Transverse colon (tissue), 4 donors: ENCODE measurements at regions not wholly inside any gene's neighbourhood (a gene's known extent, or its start where the extent isn't known, plus 50 kb on each side); places are given as distances from the start of the nearest gene placed in this dataset.

ENCODE experiments used
- DNase-seq: peaks from one replicate; pipeline ENCODE4 v3.0.0-alpha.2; 2019
- H3K27ac ChIP-seq, 4 donors: fragments of 200-600 bp; sonication (generic); 2 replicates each; pipeline ENCODE4 v1.5.1; 2016 to 2018; ENCODE audit warnings: inconsistent platforms in 4 of 4
- H3K27me3 ChIP-seq: fragments of 200-600 bp; sonication (generic); 2 replicates; pipeline ENCODE4 v1.5.1; 2017; ENCODE audit warnings: inconsistent platforms
- H3K36me3 ChIP-seq, 4 donors: fragments of 200-600 bp; sonication (generic); 2 replicates each; pipeline ENCODE4 v1.5.1; 2017 to 2019; ENCODE audit warnings: inconsistent platforms in 4 of 4
- H3K4me1 ChIP-seq, 4 donors: fragments of 200-600 bp; sonication (generic); 2 replicates each; pipeline ENCODE4 v1.5.1; 2017 to 2020; ENCODE audit warnings: inconsistent platforms in 4 of 4
- H3K4me3 ChIP-seq, 4 donors: fragments of 200-600 bp; sonication (generic); 1 replicate in 1 of 4; 2 replicates in 3 of 4; pipeline versions ENCODE4 v1.5.1 to v1.6.1; 2017 to 2019; ENCODE audit warnings: inconsistent platforms in 4 of 4
- H3K9me3 ChIP-seq, 2 donors: fragments of 200-600 bp; sonication (generic); 2 replicates each; pipeline ENCODE4 v1.5.1; 2017 to 2019; ENCODE audit warnings: inconsistent platforms in 2 of 2
- CTCF ChIP-seq, 5 experiments: fragments of 200-600 bp in 3 of 5; fragments of 450-650 bp in 2 of 5; sonication (generic) in 3 of 5; IDR thresholded peaks; 1 replicate in 2 of 5; 2 replicates in 3 of 5; pipeline ENCODE4 v1.5.1; 2016 to 2017; ENCODE audit warnings: antibody characterized with exemption in 5 of 5, inconsistent platforms in 3 of 5, mild to moderate bottlenecking in 2 of 5, moderate library complexity in 1 of 5
- EP300 ChIP-seq: sonication (generic); formaldehyde crosslinking; IDR thresholded peaks from one replicate; pipeline ENCODE4 v1.6.1; 2017; ENCODE audit warnings: antibody characterized with exemption, low read depth
- POLR2A ChIP-seq: fragments of 450-650 bp; IDR thresholded peaks from one replicate; pipeline ENCODE4 v1.6.1; 2016; ENCODE audit warnings: antibody characterized with exemption, mild to moderate bottlenecking, moderate library complexity
- POLR2AphosphoS5 ChIP-seq, 3 donors: sonication (generic); formaldehyde crosslinking; IDR thresholded peaks; one replicate each; pipeline ENCODE4 v1.6.1; 2016; ENCODE audit warnings: antibody characterized with exemption in 3 of 3
- WGBS, 2 donors: methylation state at CpG; one replicate each; pipeline ENCODE4 v1.1.5; 2018; ENCODE audit warnings: low coverage in 1 of 2; 5-methylcytosine and 5-hydroxymethylcytosine counted together
- in situ Hi-C, 4 donors: fragments of 200-750 bp; cut with MboI; loops; one replicate each; pipeline versions ENCODE4 v1.15.0 to v1.15.1; 2017; ENCODE audit warnings: low sequenced_read_pairs in 3 of 4, low pct_ligation_motif_present in 1 of 4, low pct_unique_long_range_greater_than_20kb in 1 of 4
- intact Hi-C: fragments of 100-400 bp; cut with DNase I; formaldehyde crosslinking; loops from one replicate; pipeline ENCODE4 v1.15.1; 2023; ENCODE audit warnings: low total_unique reads

DNA sequence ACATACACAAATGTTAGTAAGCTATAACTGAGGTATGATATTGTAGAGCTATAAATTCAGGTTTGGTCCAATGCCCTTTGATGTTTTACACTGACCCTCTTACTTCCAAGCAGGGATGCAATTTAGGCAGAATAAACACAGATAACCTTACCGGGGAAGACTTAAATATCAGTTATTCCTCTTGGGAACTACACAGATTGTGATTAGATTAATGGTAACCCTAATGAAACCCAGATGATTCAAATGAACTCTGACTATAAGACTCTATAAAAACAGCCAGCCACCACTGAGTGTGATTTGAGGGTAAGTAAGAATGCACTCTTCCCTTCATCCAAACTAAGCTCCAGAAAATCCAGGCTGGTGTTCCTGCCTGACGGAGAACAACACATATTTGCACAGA lies 891.1 kb downstream of the NXPH1 start:
- in situ Hi-C loops (no loop called here), intact Hi-C loops (no loop called here)
- peaks cover 0 to 3% of the 10 kb centered on the region in 2 donors for H3K9me3 ChIP-seq
- no peaks in the 10 kb centered on the region for H3K27me3 ChIP-seq
- no peak overlapping the region for H3K4me3 ChIP-seq
- DNase-seq = no peak
- 40 to 63% methylated on average over 1 to 2 of the region's 2 CpGs for WGBS, 2 donors
- no peak overlapping the region for H3K27ac ChIP-seq
- no peaks in the 10 kb centered on the region for H3K4me1 ChIP-seq
- no peaks in the 10 kb centered on the region for H3K36me3 ChIP-seq
- TF ChIP-seq CTCF (IDR thresholded peaks at IDR 0.05) (no peak), POLR2A (no peak), POLR2AphosphoS5 (IDR thresholded peaks at IDR 0.05) (no peak), EP300 (no peak)

DNA sequence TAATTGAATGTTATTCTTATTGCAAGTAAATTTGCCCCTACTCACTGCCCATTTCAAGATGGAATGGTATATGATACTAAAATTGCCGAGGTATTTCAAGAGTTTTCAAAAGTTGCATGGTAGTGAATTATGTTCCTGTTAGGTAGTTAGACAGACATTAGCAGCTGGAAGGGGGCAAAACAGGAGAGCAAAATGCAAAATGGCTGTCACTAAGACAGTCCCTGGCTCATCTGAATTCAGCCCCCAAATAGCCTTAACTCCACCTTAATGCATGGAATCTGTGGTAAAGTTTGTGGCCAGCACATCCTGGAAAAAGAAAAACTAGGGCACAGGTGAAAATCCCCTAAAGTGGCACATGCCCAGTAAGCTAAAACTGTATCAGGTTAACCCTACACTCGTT lies 894.9 kb downstream of the NXPH1 start:
- WGBS, 2 donors = 79 to 84% methylated on average over 2 of the region's 2 CpGs
- in situ Hi-C loops = no loop called here
- no peaks in the 10 kb centered on the region for H3K9me3 ChIP-seq
- DNase-seq = no peak
- H3K27ac ChIP-seq = no peak overlapping the region
- no peaks in the 10 kb centered on the region for H3K36me3 ChIP-seq
- H3K4me1 ChIP-seq = no peaks in the 10 kb centered on the region
- H3K27me3 ChIP-seq = no peaks in the 10 kb centered on the region
- intact Hi-C loops = no loop called here
- H3K4me3 ChIP-seq = no peak overlapping the region
- no peak for TF ChIP-seq EP300
- no peak for TF ChIP-seq POLR2AphosphoS5 (IDR thresholded peaks at IDR 0.05)
- no peak for TF ChIP-seq POLR2A
- no peak for TF ChIP-seq CTCF (IDR thresholded peaks at IDR 0.05)

DNA sequence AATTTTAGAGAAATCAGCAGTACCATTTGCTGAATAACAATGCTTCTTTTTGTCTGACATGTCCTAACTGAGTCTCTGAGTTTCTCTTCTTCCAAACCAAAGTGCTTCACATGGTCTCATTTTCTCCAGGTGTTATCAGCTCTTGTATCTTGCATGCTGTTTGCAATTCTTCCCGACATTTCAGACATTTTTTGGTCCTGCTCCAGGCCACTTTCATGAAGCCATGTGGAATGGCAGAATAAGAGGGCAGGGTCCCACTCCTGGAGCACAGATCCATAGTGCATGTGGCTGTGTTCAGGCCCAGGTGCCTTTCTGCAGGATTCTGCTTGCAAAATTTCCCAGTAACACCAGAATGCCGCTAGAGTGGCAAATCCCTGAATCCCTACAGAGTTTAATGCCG lies 916.2 kb downstream of the NXPH1 start:
- no peaks in the 10 kb centered on the region for H3K27me3 ChIP-seq
- TF ChIP-seq POLR2AphosphoS5 (IDR thresholded peaks at IDR 0.05) = no peak
- no peak for TF ChIP-seq EP300
- no peak for TF ChIP-seq POLR2A
- no peak for TF ChIP-seq CTCF (IDR thresholded peaks at IDR 0.05)
- no peaks in the 10 kb centered on the region for H3K4me1 ChIP-seq
- intact Hi-C loops = no loop called here
- H3K9me3 ChIP-seq = no peaks in the 10 kb centered on the region
- 76 to 82% methylated on average over 3 of the region's 3 CpGs for WGBS, 2 donors
- H3K27ac ChIP-seq = no peak overlapping the region
- in situ Hi-C loops = no loop called here
- no peaks in the 10 kb centered on the region for H3K36me3 ChIP-seq
- no peak overlapping the region for H3K4me3 ChIP-seq
- DNase-seq = no peak

GRCh38 chr7:9391221-9391620 lies 957.8 kb downstream of the NXPH1 start:
- TF ChIP-seq CTCF (IDR thresholded peaks at IDR 0.05) = no peak
- no peak for DNase-seq
- Histone ChIP-seq H3K4me1 (no peaks in the 10 kb centered on the region), H3K9me3 (peaks cover 10 to 12% of the 10 kb centered on the region in 2 donors), H3K27me3 (no peaks in the 10 kb centered on the region), H3K36me3 (no peaks in the 10 kb centered on the region), H3K4me3 (no peak overlapping the region), H3K27ac (peak overlapping the region in 3 of 4 donors; percentile 22 to 63 (median 31))
- in situ Hi-C loops = no loop called here
- 56 to 69% methylated on average over 2 to 4 of the region's 4 CpGs for WGBS, 2 donors
- intact Hi-C loops = no loop called here
